ENCODE measurements at regions not wholly inside any gene's neighbourhood (a gene's known extent, or its start where the extent isn't known, plus 50 kb on each side); places are given as distances from the start of the nearest gene placed in this dataset.

DNA sequence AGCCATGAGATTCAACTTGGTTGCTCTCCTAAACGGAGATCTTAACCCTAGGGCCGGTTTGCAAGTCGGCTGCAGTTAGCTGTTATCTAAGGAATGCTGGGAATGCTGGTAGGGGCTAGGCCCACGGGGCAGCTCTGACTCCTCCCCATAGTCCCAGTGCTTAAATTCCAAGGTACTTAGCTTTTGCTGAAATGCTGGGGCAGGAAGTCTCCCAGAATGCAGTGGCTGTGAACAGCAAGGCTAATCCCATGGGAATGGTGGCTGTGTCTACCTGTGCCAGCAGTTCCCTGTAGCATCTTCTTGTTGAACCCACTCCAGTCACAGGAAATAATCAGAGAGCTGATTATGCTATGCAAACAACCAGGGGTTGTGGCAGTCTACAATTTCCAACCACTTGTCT is 102.5 kb upstream of the TJP1 start:
- H3K9ac ChIP-seq (replicated peaks in 1 of 4; ENCODE audit: extremely low read depth in 1 of 4, low read depth in 3 of 4, low read length in 3 of 4), result no peak overlapping the region
- H3K79me1 ChIP-seq (ENCODE audit: low read depth, low read length), result no peaks in the 10 kb centered on the region
- no peak overlapping the region for H2BK120ac ChIP-seq (replicated peaks; ENCODE audit: low read depth, low read length)
- H3K4me1 ChIP-seq (replicated peaks in 1 of 4; ENCODE audit: control insufficient read depth in 3 of 4, insufficient read depth in 4 of 4, low read length in 3 of 4), result peaks cover 7 to 16% (median 12%) of the 10 kb centered on the region in 4 experiments
- H3K27ac ChIP-seq (ENCODE audit: low read depth, low read length), result peak overlapping the region; percentile 16; the same call in 1 of the 2 replicates
- H2BK5ac ChIP-seq (ENCODE audit: low read depth, low read length), result peak overlapping the region; percentile 81
- H3K27me3 ChIP-seq (replicated peaks in 1 of 4; ENCODE audit: control insufficient read depth in 3 of 4, extremely low read depth in 1 of 4, insufficient read depth in 3 of 4, low read length in 3 of 4), result no peaks in the 10 kb centered on the region
- no peaks in the 10 kb centered on the region for H3K36me3 ChIP-seq (ENCODE audit: control insufficient read depth in 2 of 4, insufficient read depth in 4 of 4, low read length in 3 of 4)
- no peak overlapping the region for H4K91ac ChIP-seq (replicated peaks; ENCODE audit: insufficient read length, low read length)
- H4K8ac ChIP-seq (ENCODE audit: extremely low read depth, insufficient read depth, low read length), result no peak overlapping the region
- H3K9me3 ChIP-seq (ENCODE audit: insufficient read depth in 2 of 2, low read depth in 1 of 2, low read length in 1 of 2), result no peaks in the 10 kb centered on the region
- H3K4me3 ChIP-seq (ENCODE audit: extremely low read depth in 1 of 4, insufficient read depth in 2 of 4, low read depth in 3 of 4, low read length in 4 of 4), result no peak overlapping the region
- peak overlapping the region; percentile 7; the same call in 1 of the 2 replicates for H2BK20ac ChIP-seq (ENCODE audit: low read length)
- ChIA-PET POLR2A (ENCODE audit: partially characterized antibody) (interaction anchor here (0.9 to 4.3 kb wide), 16 partner anchors 9 to 252 kb away, joined by 3 to 33 read pairs (median 3); partner anchors contain the start of gene TJP1), CTCF (ENCODE audit: partially characterized antibody) (interaction anchor here (0.7 to 3.5 kb wide), 37 partner anchors 8 to 248 kb away, joined by 3 to 28 read pairs (median 7); no protein-coding TSS in a partner anchor)
- WGBS, 2 experiments (ENCODE audit: extremely low coverage in 1 of 2, insufficient coverage in 1 of 2, insufficient read length in 1 of 2, insufficient replicate concordance in 2 of 2, low coverage in 1 of 2, low lambda C conversion rate in 2 of 2, missing lambda C conversion rate in 1 of 2), result 0% methylated on average over 2 of the region's 4 CpGs; no CpG with 5 or more reads in 1 of the 2 experiments
- H2BK12ac ChIP-seq (ENCODE audit: low read depth, low read length), result peak overlapping the region; percentile 88
- no peak overlapping the region for H2BK15ac ChIP-seq (ENCODE audit: low read length)
- no peak overlapping the region for H3K56ac ChIP-seq (replicated peaks; ENCODE audit: insufficient read length, low read depth, low read length)
- H3K23ac ChIP-seq (ENCODE audit: insufficient read length), result no peak overlapping the region
- no peak overlapping the region for H3K4ac ChIP-seq (replicated peaks; ENCODE audit: insufficient read length, low read depth, low read length)
- 0 out of 2 replicates have a peak overlapping the region, but pooled peaks have one; percentile 19 for H2AFZ ChIP-seq (ENCODE audit: low read length)
- DNase-seq (ENCODE audit: low read depth in 1 of 2, low spot score in 2 of 2) (peak in 1 of 2 experiments; percentile 86), FAIRE-seq (peak; percentile 98)
- 0 out of 2 replicates have a peak overlapping the region, but pooled peaks have one; percentile 11 for H2AK5ac ChIP-seq (ENCODE audit: low read depth, low read length)
- no peaks in the 10 kb centered on the region for H4K20me1 ChIP-seq (replicated peaks in 1 of 2; ENCODE audit: control insufficient read depth in 1 of 2, insufficient read depth in 2 of 2, low read length in 2 of 2)
- H3K79me2 ChIP-seq (ENCODE audit: control insufficient read depth in 1 of 2, insufficient read depth in 2 of 2, low read length in 2 of 2), result no peaks in the 10 kb centered on the region
- no peak overlapping the region; a peak in 2 of 4 replicates for H3K4me2 ChIP-seq (ENCODE audit: insufficient read depth in 1 of 2, low read depth in 2 of 2, low read length in 2 of 2)
- H3K18ac ChIP-seq (ENCODE audit: extremely low read depth, low read length), result no peak overlapping the region
- H3K14ac ChIP-seq (ENCODE audit: insufficient read length), result no peak overlapping the region
- H3K23me2 ChIP-seq (ENCODE audit: low read depth, low read length), result no peaks in the 10 kb centered on the region
- no peak overlapping the region for H4K5ac ChIP-seq (ENCODE audit: insufficient read length, low read depth, low read length)
- TF ChIP-seq KDM4A (IDR thresholded peaks at IDR 0.05; ENCODE audit: low read depth, low read length, severe bottlenecking), result no peak
- peak; percentile 30; the same call in 1 of the 2 replicates for TF ChIP-seq KDM1A (IDR thresholded peaks at IDR 0.05; ENCODE audit: borderline replicate concordance, low read length)
- TF ChIP-seq, protein P1, sequence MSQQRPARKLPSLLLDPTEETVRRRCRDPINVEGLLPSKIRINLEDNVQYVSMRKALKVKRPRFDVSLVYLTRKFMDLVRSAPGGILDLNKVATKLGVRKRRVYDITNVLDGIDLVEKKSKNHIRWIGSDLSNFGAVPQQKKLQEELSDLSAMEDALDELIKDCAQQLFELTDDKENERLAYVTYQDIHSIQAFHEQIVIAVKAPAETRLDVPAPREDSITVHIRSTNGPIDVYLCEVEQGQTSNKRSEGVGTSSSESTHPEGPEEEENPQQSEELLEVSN (IDR thresholded peaks at IDR 0.05), result no peak
- no peak for TF ChIP-seq CBX8 (IDR thresholded peaks at IDR 0.05; ENCODE audit: borderline replicate concordance, low read depth, low read length)
- no peak for TF ChIP-seq GTF2F1 (IDR thresholded peaks at IDR 0.05; ENCODE audit: borderline replicate concordance, low read depth, low read length)
- TF ChIP-seq, protein P2, sequence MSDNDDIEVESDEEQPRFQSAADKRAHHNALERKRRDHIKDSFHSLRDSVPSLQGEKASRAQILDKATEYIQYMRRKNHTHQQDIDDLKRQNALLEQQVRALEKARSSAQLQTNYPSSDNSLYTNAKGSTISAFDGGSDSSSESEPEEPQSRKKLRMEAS (IDR thresholded peaks at IDR 0.05), result 0 out of 2 replicates have a peak, but pooled peaks have one; percentile 30
- TF ChIP-seq POU5F1 (IDR thresholded peaks at IDR 0.05; ENCODE audit: low read depth, low read length), result no peak
- TF ChIP-seq ASH2L (IDR thresholded peaks at IDR 0.05; ENCODE audit: low read length), result peak; percentile 76
- no peak for TF ChIP-seq JUN (IDR thresholded peaks at IDR 0.05; ENCODE audit: low read depth, low read length)
- TF ChIP-seq KDM5A (IDR thresholded peaks at IDR 0.05; ENCODE audit: low read length), result no peak
- TF ChIP-seq SIN3A (conservative IDR thresholded peaks at IDR 0.05 in 1 of 2, IDR thresholded peaks at IDR 0.05 in 1 of 2; ENCODE audit: low read depth in 1 of 2, low read length in 2 of 2), result no peak
- TF ChIP-seq TEAD4 (IDR thresholded peaks at IDR 0.05; ENCODE audit: low read depth, low read length), result peak; percentile 99
- TF ChIP-seq TBP (IDR thresholded peaks at IDR 0.05; ENCODE audit: low read depth, low read length), result no peak; the same call in 1 of the 2 replicates
